Liver (tissue), 3 donors: ENCODE measurements at regions not wholly inside any gene's neighbourhood (a gene's known extent, or its start where the extent isn't known, plus 50 kb on each side); places are given as distances from the start of the nearest gene placed in this dataset.
"Not testable (repeated sequence)": the region's sequence is repeated elsewhere in the genome, so short reads cannot be mapped to it uniquely, and the experiment has no call there.

Experiments
- NR2F2 ChIP-seq: IDR thresholded peaks from 2 replicates; pipeline ENCODE4 v1.6.1; 2016; ENCODE audit warnings: antibody characterized with exemption
- TF ChIP-seq, protein P1 (sequence below): fragments of 150-350 bp; IDR thresholded peaks from 2 replicates; pipeline ENCODE4 v1.5.1; 2017; ENCODE audit warnings: improper control_type of control experiment, low read depth, low read length; ENCODE audit not compliant: missing input control
- TF ChIP-seq, protein P2 (sequence below): IDR thresholded peaks from 2 replicates; pipeline ENCODE4 v1.6.1; 2016; ENCODE audit warnings: antibody characterized with exemption
- donor health status: healthy.
- donor health status: healthy.

DNA sequence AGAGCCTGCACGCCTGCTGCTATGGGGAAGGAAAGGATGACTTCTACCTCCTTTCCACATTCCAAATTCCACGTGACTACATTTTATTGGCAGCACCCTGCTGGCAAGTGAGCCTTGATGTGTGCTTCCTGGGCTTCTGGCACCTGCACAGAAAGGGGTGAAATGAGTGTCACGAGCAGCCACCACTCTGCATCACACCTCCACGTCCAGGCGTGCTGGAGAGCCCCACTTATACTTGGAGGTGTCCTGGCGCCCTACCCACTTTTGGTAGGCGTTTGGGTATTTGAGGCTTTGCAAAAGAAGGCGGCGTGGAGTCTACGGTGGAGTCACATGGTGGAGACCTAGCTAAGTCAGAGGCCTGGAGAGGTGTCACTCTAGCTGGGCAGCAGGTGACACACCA is 81.0 kb upstream of the RPRML start:
- TF ChIP-seq, protein P1, sequence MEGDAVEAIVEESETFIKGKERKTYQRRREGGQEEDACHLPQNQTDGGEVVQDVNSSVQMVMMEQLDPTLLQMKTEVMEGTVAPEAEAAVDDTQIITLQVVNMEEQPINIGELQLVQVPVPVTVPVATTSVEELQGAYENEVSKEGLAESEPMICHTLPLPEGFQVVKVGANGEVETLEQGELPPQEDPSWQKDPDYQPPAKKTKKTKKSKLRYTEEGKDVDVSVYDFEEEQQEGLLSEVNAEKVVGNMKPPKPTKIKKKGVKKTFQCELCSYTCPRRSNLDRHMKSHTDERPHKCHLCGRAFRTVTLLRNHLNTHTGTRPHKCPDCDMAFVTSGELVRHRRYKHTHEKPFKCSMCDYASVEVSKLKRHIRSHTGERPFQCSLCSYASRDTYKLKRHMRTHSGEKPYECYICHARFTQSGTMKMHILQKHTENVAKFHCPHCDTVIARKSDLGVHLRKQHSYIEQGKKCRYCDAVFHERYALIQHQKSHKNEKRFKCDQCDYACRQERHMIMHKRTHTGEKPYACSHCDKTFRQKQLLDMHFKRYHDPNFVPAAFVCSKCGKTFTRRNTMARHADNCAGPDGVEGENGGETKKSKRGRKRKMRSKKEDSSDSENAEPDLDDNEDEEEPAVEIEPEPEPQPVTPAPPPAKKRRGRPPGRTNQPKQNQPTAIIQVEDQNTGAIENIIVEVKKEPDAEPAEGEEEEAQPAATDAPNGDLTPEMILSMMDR: not testable (repeated sequence)
- TF ChIP-seq, protein P2, sequence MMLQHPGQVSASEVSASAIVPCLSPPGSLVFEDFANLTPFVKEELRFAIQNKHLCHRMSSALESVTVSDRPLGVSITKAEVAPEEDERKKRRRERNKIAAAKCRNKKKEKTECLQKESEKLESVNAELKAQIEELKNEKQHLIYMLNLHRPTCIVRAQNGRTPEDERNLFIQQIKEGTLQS: not testable (repeated sequence)
- not testable (repeated sequence) for TF ChIP-seq NR2F2
